Forelimb muscle (tissue), 1 donor: ENCODE measurements at regions not wholly inside any gene's neighbourhood (a gene's known extent, or its start where the extent isn't known, plus 50 kb on each side); places are given as distances from the start of the nearest gene placed in this dataset.

ENCODE experiments used
- DNase-seq: peaks from one replicate; pipeline ENCODE4 v3.0.0-alpha.2; 2013; ENCODE audit warnings: low read depth

GRCh38 chr3:146912241-146913015, 307.3 kb upstream of the PLSCR5 start:
- DNase-seq: no peak

- no peak for DNase-seq
Observed at GRCh38 chr3:146903927-146904326, 298.8 kb upstream of the PLSCR5 start.

DNA sequence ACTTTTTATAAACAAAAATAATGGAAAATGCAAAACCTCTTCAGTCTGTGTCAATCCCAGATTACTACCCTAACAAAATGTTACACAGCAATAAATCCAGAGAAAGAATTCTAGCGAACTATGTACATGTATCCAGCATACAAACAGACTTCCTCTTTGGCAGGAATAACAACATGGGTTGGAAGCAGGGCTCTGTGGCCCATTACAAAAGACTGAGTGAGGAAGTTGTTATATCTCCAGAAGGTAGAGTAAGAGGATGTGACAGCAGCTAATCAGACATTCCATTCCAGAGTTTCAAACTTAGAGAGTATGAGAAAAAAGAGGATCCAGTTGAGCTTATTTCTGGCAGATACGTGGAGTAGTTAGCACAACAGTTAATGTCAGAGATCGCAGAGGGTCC, 294.0 kb upstream of the PLSCR5 start:
- DNase-seq: no peak

DNA sequence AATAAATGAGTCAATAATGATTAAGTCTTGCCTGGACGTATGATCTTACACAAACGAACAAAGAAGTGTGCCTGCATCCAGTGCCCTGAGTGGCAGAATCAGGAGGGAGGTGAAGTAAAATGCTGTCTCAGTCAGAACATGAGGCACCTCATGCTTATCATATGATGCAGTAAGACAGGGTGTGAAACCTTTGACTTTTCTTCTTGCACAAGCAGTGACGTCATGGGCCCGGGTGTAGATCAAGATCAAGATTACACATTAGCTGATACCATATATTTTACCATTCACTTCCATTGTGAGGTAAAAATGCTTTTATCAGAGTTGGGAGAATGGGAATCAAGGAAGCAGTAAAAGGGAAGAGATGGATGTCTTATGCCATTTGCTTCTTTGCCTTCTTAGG, 291.6 kb upstream of the PLSCR5 start:
- DNase-seq: no peak

DNA sequence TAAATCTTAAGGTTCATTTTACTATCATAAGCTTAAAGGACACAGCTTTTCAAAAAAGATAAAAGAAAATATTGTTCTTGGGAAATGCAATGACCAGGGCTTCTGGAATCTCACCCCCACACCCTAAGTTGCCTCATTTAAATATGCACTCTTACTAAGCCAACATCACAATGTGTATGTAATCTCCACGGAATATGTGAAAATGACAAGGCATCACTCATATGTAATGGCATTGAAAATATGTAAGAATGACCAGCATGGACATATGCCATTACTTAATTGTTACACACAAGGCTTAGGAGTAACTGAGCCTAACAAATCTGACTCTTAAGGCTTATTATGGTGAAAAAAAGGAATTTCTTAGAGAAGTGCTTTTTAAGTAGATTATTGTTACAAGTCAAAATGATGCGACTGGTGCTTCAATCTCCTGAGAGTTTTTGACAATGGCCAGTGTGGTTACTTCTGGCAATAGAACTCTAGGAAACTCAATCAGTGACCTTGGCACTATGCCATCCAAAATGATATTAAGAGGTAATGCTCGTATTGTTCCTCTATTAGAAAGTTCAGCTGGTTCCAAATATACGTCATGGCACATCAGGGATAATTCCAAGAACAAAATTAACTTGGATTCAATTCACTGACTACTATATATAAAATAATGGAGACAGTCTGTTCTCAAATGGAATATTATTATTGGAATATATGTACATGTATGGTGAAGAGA, 290.0 kb upstream of the PLSCR5 start:
- DNase-seq: no peak

DNA sequence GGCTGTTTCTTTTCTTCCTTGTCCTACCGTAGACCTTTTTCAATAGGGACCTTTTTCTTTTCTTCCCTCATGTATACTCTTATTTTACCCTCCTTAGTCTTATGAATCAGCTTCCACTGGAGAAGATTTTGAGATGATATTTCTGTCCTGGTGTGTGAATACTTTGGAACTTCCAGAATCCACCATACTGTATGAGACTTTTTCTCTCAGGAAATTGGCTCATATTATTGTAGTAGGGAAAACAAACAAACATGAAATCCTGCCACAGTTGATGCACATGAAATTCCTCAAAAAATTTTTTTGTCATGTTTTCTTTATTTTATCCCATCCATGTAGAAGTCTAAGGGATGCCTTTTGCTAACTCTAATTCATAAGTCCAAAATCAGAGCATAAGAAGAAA, 289.3 kb upstream of the PLSCR5 start:
- DNase-seq: no peak

- no peak for DNase-seq
Observed at GRCh38 chr3:146892041-146892440, 286.9 kb upstream of the PLSCR5 start.

DNA sequence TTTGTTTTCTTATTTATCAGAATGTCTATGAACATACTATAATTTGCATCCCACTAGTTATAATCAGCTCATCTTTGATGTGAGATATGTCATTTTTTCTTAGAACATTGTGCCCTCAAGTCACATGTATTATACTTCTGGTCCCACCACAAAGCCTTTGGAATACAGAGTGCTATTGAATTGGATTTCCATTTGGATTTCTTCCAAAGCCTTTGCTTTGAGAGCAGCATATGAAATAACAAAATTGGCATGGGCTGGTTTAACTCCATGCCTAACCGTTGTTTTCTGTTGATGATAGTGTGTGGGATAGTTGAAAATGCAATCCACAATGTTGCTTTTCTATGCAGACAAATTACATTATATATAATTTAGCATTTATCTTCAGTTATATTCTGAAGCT, 284.5 kb upstream of the PLSCR5 start:
- no peak for DNase-seq

- no peak for DNase-seq
Observed at GRCh38 chr3:146888176-146888575, 283.0 kb upstream of the PLSCR5 start.

DNA sequence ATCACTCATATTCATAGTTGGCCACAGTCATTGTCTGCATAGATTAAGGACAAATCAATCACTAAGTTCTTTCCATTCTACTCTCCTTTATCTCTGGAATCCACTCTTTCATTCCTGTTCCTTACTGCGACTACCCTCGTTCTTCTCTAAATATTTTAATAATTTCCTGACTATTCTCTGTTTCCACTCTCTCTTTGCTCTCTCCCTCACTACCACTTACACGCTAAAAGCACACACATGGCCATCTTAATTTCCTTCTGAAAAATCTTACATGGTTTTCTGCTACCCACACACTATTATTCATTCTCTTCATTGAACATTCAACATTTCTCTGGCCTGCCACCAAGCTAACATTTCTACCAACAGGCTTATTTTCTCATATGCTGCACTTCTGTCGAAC, 279.6 kb upstream of the PLSCR5 start:
- DNase-seq: no peak

DNA sequence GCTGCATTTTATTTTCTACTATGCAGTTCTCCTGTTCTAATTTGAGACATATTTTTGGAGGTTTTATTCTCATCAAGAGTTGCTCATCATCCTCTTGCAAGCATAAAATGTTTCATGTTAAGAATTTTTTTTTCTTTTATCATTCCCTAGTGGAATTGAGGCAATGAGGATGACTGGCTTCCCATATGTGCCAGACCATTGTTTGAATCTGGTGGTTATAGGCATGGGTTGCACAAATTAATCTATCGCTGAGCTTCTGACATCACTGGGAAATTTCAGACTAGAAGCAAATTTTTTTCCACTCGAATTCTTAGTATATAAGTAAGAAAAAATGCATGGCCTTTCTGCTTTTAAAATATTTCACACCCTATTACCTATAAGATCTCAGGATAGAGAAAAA, 279.1 kb upstream of the PLSCR5 start:
- DNase-seq: no peak

DNA sequence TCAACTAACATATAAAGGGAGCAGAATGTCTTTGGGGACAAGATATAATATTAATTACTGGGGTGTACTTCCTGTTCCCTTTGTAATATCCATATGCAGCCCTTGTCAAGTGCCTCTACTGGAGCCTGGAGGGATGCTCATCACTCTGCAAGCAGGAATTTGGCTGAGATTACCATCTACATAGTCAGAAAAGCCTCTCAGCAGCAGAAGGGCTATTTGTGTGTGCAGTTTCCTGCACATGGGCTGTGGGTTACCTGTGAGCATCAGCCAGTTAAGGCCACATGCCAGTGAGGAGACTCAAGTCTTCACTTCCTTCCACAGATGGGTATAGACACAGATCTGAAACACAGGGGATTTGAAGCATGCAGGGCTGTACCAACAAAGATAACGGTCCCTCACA, 278.1 kb upstream of the PLSCR5 start:
- DNase-seq: no peak

GRCh38 chr3:146881966-146882760, 277.0 kb upstream of the PLSCR5 start:
- DNase-seq: no peak

DNA sequence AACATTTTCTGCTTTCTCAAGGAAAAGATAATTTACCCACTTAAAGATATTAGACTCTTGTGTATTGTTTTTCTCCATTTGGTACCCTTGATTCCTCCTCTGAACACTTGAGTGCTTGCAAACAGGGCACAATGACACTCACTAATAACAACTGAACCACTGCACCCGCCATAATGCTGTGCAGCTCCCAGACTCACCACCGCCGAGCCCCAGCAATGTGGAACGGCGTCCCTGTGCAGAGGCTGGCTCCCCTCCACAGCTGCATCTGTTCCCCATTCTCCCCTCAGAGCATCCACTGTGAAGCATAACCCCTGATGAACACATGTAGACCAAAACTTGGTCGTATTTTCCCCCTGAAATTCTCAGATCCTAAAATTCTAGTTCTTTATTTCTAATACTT, 276.2 kb upstream of the PLSCR5 start:
- no peak for DNase-seq

DNA sequence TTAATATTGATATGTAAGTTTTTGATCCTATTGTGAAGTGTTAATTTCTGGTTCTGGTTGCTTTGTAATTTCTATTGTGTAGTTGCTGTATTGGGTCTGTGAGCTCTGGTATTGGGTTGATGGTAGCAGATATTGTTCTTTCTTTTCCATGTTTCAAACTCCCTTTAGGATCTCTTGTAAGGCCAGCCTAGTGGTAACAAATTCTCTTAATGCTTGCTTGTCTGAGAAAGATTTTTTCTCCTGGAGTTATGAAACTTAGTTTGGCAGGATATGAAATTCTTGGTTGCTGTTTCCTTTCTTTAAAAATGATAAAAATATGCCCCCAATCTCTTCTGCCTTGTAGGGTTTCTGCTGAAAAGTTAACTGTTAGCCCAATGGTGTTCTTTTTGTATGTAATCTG, 268.6 kb upstream of the PLSCR5 start:
- no peak for DNase-seq

GRCh38 chr3:146865175-146865755, 260.1 kb upstream of the PLSCR5 start:
- DNase-seq: no peak

- DNase-seq: no peak
Observed at GRCh38 chr3:146861262-146861661, 256.1 kb upstream of the PLSCR5 start.

DNA sequence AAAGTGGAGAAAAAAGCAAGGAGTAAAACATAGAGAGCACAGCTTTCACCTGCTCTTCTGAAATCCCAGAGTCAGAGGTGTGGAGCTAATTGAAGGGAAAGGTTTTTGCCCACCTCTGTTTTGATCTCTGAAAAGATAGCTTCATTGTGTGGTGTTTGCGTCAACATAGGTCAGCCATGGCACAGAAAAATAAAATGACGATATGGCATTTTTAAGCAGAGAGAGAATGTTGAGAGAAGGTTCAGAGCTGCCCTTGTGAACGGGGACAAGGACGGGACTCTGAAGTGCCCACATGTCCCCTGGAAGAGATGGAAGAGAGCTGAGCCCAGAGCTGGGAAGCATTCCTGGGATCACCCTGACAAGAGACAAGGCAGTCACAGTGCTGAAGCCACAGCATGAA, 249.4 kb upstream of the PLSCR5 start:
- DNase-seq: no peak

DNA sequence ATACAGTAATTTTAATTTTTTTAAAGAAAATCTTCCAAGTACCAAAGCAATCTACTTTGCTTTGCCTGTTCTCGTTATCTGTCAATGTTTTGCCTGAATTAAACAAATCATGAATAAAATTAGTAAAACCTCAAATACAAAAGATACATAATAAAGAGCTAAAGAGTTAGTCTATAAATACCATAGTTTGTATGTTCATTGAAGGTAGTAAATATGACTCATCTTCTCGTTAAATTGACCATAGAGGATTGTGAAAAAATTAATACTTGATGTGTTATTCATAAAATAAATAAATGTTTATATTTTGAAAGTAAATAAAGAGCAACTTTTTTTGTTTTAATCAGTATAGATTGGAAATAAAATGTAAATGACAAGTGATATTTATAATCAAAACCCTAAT, 246.5 kb upstream of the PLSCR5 start:
- no peak for DNase-seq

DNA sequence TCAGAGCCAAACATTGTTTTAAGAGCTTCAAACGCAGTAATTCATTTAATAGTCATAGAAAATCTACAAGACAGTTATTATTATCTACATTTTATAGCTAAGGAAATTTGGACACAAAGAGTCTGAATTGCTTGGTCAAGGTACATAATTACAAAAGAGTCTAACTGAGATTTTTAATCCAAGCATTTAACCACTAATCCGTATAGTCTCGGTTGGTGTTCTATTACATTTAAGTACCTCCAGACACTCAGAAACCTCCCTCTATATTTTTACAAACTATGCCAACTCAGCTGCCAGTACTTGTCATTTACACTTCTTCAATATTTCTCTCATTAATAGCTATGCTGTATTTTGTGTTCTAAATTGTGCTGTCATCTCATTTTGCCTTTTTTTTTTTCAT, 240.2 kb upstream of the PLSCR5 start:
- DNase-seq: no peak

DNA sequence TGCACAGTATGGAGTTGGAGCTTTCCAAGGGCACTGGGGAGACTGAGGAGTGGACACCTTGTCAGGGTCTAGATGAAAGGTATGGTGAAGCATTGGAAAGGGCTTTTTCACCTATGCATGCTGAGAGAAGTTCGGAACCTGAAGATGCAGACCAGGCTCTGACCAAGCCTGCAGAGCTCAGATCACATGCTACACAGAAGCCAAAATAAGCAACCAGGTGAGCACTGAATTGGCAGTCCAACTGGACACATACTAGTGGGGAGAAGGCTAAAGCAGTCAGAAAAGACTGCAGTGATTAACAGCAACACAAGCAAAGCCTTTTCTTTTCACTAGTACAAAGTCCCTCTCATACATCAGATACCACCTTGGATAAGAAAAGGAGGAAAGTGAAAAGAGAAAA, 238.3 kb upstream of the PLSCR5 start:
- no peak for DNase-seq

- DNase-seq: no peak
Observed at GRCh38 chr3:146839727-146840375, 234.7 kb upstream of the PLSCR5 start.
